GM12892 (cell line): ENCODE measurements at regions not wholly inside any gene's neighbourhood (a gene's known extent, or its start where the extent isn't known, plus 50 kb on each side); places are given as distances from the start of the nearest gene placed in this dataset.

Experiments used
- POLR2A ChIP-seq: IDR thresholded peaks from 2 replicates; pipeline ENCODE4 v1.6.1; 2011; ENCODE audit warnings: low read depth, low read length, control low read depth
- POLR2AphosphoS5 ChIP-seq: IDR thresholded peaks from 2 replicates; pipeline ENCODE4 v1.6.1; 2011; ENCODE audit warnings: low read depth, low read length, control low read depth
- TAF1 ChIP-seq: IDR thresholded peaks from 2 replicates; pipeline ENCODE4 v1.6.1; 2011; ENCODE audit warnings: low read depth, mild to moderate bottlenecking, control low read depth, low read length, borderline replicate concordance

GRCh38 chr7:4629287-4629895, 52.7 kb upstream of the FOXK1 start:
- TF ChIP-seq POLR2A (no peak), POLR2AphosphoS5 (no peak), TAF1 (no peak)
